H1 (cell line): ENCODE measurements at regions not wholly inside any gene's neighbourhood (a gene's known extent, or its start where the extent isn't known, plus 50 kb on each side); places are given as distances from the start of the nearest gene placed in this dataset.

Experiments
- CTCF ChIA-PET: fragments of 300-600 bp; sonication (Branson Sonifier 250); formaldehyde crosslinking; loops from one replicate; lab custom pipeline; 2021; ENCODE audit not compliant: partially characterized antibody; lab: Charles Lee
- POLR2A ChIA-PET: fragments of 300-600 bp; sonication (Branson Sonifier 250); formaldehyde crosslinking; loops from one replicate; lab custom pipeline; 2021; ENCODE audit warnings: inconsistent platforms; ENCODE audit not compliant: partially characterized antibody; lab: Charles Lee
- DNase-seq, 2 experiments: peaks; one replicate each; pipeline versions ENCODE4 v3.0.0 to v3.0.0-alpha.2; 2010 to 2022; ENCODE audit warnings: low spot score in 2 of 2, low read depth in 1 of 2, mixed read lengths in 1 of 2
- FAIRE-seq: peaks from 2 replicates; lab custom pipeline; 2011; peaks lifted over from hg19 to GRCh38; lab: Jason Lieb, UNC
- H2AFZ ChIP-seq: 2 replicates; pipeline ENCODE4 v1.8.1; 2012; ENCODE audit warnings: low read length, inconsistent platforms
- H2AK5ac ChIP-seq: 2 replicates; pipeline ENCODE4 v1.6.1; 2013; ENCODE audit warnings: low read depth, low read length
- H2BK120ac ChIP-seq: replicated peaks from 2 replicates; pipeline ENCODE3; 2013; ENCODE audit warnings: low read depth, low read length, inconsistent platforms
- H2BK12ac ChIP-seq: 2 replicates; pipeline ENCODE4 v1.6.1; 2013; ENCODE audit warnings: low read depth, low read length
- H2BK15ac ChIP-seq: 2 replicates; pipeline ENCODE4 v1.6.1; 2013; ENCODE audit warnings: low read length
- H2BK20ac ChIP-seq: 2 replicates; pipeline ENCODE4 v1.6.1; 2013; ENCODE audit warnings: low read length
- H2BK5ac ChIP-seq: 2 replicates; pipeline ENCODE4 v1.6.1; 2013; ENCODE audit warnings: low read depth, low read length
- H3K14ac ChIP-seq: 2 replicates; pipeline ENCODE4 v1.6.1; 2013; ENCODE audit warnings: inconsistent platforms; ENCODE audit not compliant: insufficient read length
- H3K18ac ChIP-seq: 2 replicates; pipeline ENCODE4 v1.6.1; 2013; ENCODE audit warnings: low read length; ENCODE audit errors: extremely low read depth
- H3K23ac ChIP-seq: 2 replicates; pipeline ENCODE4 v1.6.1; 2013; ENCODE audit warnings: inconsistent platforms; ENCODE audit not compliant: insufficient read length
- H3K23me2 ChIP-seq: 2 replicates; pipeline ENCODE4 v1.6.1; 2013; ENCODE audit warnings: low read depth, low read length
- H3K27ac ChIP-seq: 2 replicates; pipeline ENCODE4 v1.6.1; 2011; ENCODE audit warnings: low read depth, low read length, inconsistent platforms
- H3K27me3 ChIP-seq, 4 experiments: replicated peaks in 1 of 4; 1 replicate in 1 of 4; 2 replicates in 3 of 4; pipeline versions ENCODE4 v1.6.1 to v1.8.1; 2011 to 2013; ENCODE audit warnings: low read length in 3 of 4, mild to moderate bottlenecking in 3 of 4, inconsistent platforms in 2 of 4, mixed read lengths in 2 of 4, moderate library complexity in 1 of 4; ENCODE audit not compliant: control insufficient read depth in 3 of 4, insufficient read depth in 3 of 4; ENCODE audit errors: extremely low read depth in 1 of 4
- H3K36me3 ChIP-seq, 4 experiments: 2 replicates each; pipeline versions ENCODE4 v1.6.1 to v1.8.1; 2011 to 2013; ENCODE audit warnings: mild to moderate bottlenecking in 4 of 4, low read length in 3 of 4, moderate library complexity in 2 of 4, control low read depth in 1 of 4, inconsistent platforms in 1 of 4; ENCODE audit not compliant: insufficient read depth in 4 of 4, control insufficient read depth in 2 of 4
- H3K4ac ChIP-seq: replicated peaks from 2 replicates; pipeline ENCODE3; 2013; ENCODE audit warnings: low read length, low read depth, mixed read lengths, inconsistent platforms; ENCODE audit not compliant: insufficient read length
- H3K4me1 ChIP-seq, 4 experiments: replicated peaks in 1 of 4; 1 replicate in 1 of 4; 2 replicates in 3 of 4; pipeline versions ENCODE4 v1.6.1 to v1.8.1; 2011 to 2013; ENCODE audit warnings: low read length in 3 of 4, inconsistent platforms in 2 of 4, mixed read lengths in 1 of 4; ENCODE audit not compliant: insufficient read depth in 4 of 4, control insufficient read depth in 3 of 4
- H3K4me2 ChIP-seq, 2 experiments: 2 replicates each; pipeline versions ENCODE4 v1.6.1 to v1.8.1; 2011 to 2013; ENCODE audit warnings: low read depth in 2 of 2, low read length in 2 of 2, control low read depth in 1 of 2, inconsistent platforms in 1 of 2, mild to moderate bottlenecking in 1 of 2; ENCODE audit not compliant: insufficient read depth in 1 of 2
- H3K4me3 ChIP-seq, 4 experiments: fragments of 200-600, 300-600 bp in 1 of 4; sonication (generic), shearing (Covaris generic), sonication (Bioruptor Twin) in 1 of 4; 2 replicates each; pipeline versions ENCODE4 v1.5.1 to v1.8.1; 2011 to 2016; ENCODE audit warnings: low read length in 4 of 4, low read depth in 3 of 4, control low read depth in 2 of 4, inconsistent platforms in 2 of 4, mild to moderate bottlenecking in 2 of 4, mixed read lengths in 1 of 4, moderate library complexity in 1 of 4; ENCODE audit not compliant: insufficient read depth in 2 of 4; ENCODE audit errors: extremely low read depth in 1 of 4
- H3K56ac ChIP-seq: replicated peaks from 2 replicates; pipeline ENCODE3; 2013; ENCODE audit warnings: low read depth, mild to moderate bottlenecking, mixed read lengths, low read length, inconsistent platforms; ENCODE audit not compliant: insufficient read length
- H3K79me1 ChIP-seq: 2 replicates; pipeline ENCODE4 v1.6.1; 2013; ENCODE audit warnings: low read depth, low read length, control low read depth
- H3K79me2 ChIP-seq, 2 experiments: 2 replicates each; pipeline versions ENCODE4 v1.6.1 to v1.8.1; 2012 to 2013; ENCODE audit warnings: low read length in 2 of 2, mild to moderate bottlenecking in 2 of 2, inconsistent platforms in 1 of 2; ENCODE audit not compliant: insufficient read depth in 2 of 2, control insufficient read depth in 1 of 2
- H3K9ac ChIP-seq, 4 experiments: replicated peaks in 1 of 4; 1 replicate in 1 of 4; 2 replicates in 3 of 4; pipeline versions ENCODE4 v1.6.1 to v1.8.1; 2011 to 2013; ENCODE audit warnings: low read depth in 3 of 4, low read length in 3 of 4, control low read depth in 2 of 4, mild to moderate bottlenecking in 2 of 4, moderate library complexity in 2 of 4, inconsistent platforms in 1 of 4; ENCODE audit errors: extremely low read depth in 1 of 4
- H3K9me3 ChIP-seq, 2 experiments: 2 replicates each; pipeline versions ENCODE4 v1.6.1 to v1.8.1; 2012 to 2013; ENCODE audit warnings: mild to moderate bottlenecking in 2 of 2, moderate library complexity in 2 of 2, control low read depth in 1 of 2, inconsistent platforms in 1 of 2, low read depth in 1 of 2, low read length in 1 of 2, mixed read lengths in 1 of 2; ENCODE audit not compliant: insufficient read depth in 2 of 2
- H4K20me1 ChIP-seq, 2 experiments: replicated peaks in 1 of 2; 2 replicates each; pipeline versions ENCODE3 to v1.8.1; 2011 to 2013; ENCODE audit warnings: inconsistent platforms in 2 of 2, low read length in 2 of 2, mild to moderate bottlenecking in 1 of 2; ENCODE audit not compliant: insufficient read depth in 2 of 2, control insufficient read depth in 1 of 2
- H4K5ac ChIP-seq: 2 replicates; pipeline ENCODE4 v1.6.1; 2013; ENCODE audit warnings: low read length, low read depth, mixed read lengths, inconsistent platforms; ENCODE audit not compliant: insufficient read length
- H4K8ac ChIP-seq: 2 replicates; pipeline ENCODE4 v1.8.0; 2013; ENCODE audit warnings: mild to moderate bottlenecking, moderate library complexity, low read length, inconsistent platforms; ENCODE audit not compliant: insufficient read depth; ENCODE audit errors: extremely low read depth
- H4K91ac ChIP-seq: replicated peaks from 2 replicates; pipeline ENCODE3; 2013; ENCODE audit warnings: low read length, mixed read lengths, inconsistent platforms; ENCODE audit not compliant: insufficient read length
- CBX8 ChIP-seq: fragments of 300-800, 300-1000 bp; sonication (generic); IDR thresholded peaks from 2 replicates; pipeline ENCODE4 v1.7.1; 2016; ENCODE audit warnings: low read depth, low read length, borderline replicate concordance
- CTCF ChIP-seq, 3 experiments: IDR thresholded peaks; 1 replicate in 2 of 3; 2 replicates in 1 of 3; pipeline versions ENCODE4 v1.5.1 to v1.6.1; 2011; ENCODE audit warnings: low read length in 3 of 3, mild to moderate bottlenecking in 3 of 3, inconsistent platforms in 2 of 3, low read depth in 1 of 3, moderate library complexity in 1 of 3; ENCODE audit not compliant: insufficient read depth in 1 of 3; ENCODE audit errors: control extremely low read depth in 1 of 3
- HDAC6 ChIP-seq: IDR thresholded peaks from one replicate; pipeline ENCODE4 v1.7.1; 2012; ENCODE audit warnings: low read depth, mild to moderate bottlenecking, inconsistent platforms, low read length, moderate library complexity
- JUND ChIP-seq: IDR thresholded peaks from 2 replicates; pipeline ENCODE4 v1.6.1; 2011; ENCODE audit warnings: mild to moderate bottlenecking, improper control_type of control experiment, low read length
- KDM1A ChIP-seq: fragments of 200-600, 300-600 bp; sonication (generic); IDR thresholded peaks from 2 replicates; pipeline ENCODE4 v1.7.1; 2016; ENCODE audit warnings: mild to moderate bottlenecking, low read length, borderline replicate concordance
- RNF2 ChIP-seq: fragments of 200-900, 300-1000 bp; sonication (generic); IDR thresholded peaks from 2 replicates; pipeline ENCODE4 v1.7.1; 2016; ENCODE audit warnings: borderline replicate concordance, low read depth, mild to moderate bottlenecking, antibody characterized with exemption, low read length; ENCODE audit not compliant: poor library complexity, severe bottlenecking; ENCODE audit errors: missing control alignments
- WGBS, 2 experiments: shearing (Covaris generic) in 1 of 2; methylation state at CpG; one replicate each; pipeline versions ENCODE4 v1.1.6 to v1.1.7; 2013 to 2015; ENCODE audit warnings: low lambda C conversion rate in 2 of 2, mixed read lengths in 2 of 2, inconsistent platforms in 1 of 2, low coverage in 1 of 2, missing lambda C conversion rate in 1 of 2; ENCODE audit not compliant: insufficient replicate concordance in 2 of 2, insufficient coverage in 1 of 2, insufficient read length in 1 of 2; ENCODE audit errors: extremely low coverage in 1 of 2, missing lambda C conversion rate in 1 of 2; 5-methylcytosine and 5-hydroxymethylcytosine counted together

- Histone ChIP-seq H3K27ac (no peak overlapping the region), H3K36me3 (no peaks in the 10 kb centered on the region), H4K5ac (no peak overlapping the region), H3K23ac (no peak overlapping the region), H3K27me3 (no peaks in the 10 kb centered on the region; a peak in 1 of 7 replicates), H2BK15ac (no peak overlapping the region), H2AK5ac (no peak overlapping the region), H2AFZ (no peak overlapping the region), H3K56ac (no peak overlapping the region), H3K79me2 (no peaks in the 10 kb centered on the region), H2BK5ac (no peak overlapping the region), H4K20me1 (no peaks in the 10 kb centered on the region), H2BK20ac (no peak overlapping the region), H3K4me2 (no peak overlapping the region), H3K14ac (no peak overlapping the region), H4K8ac (no peak overlapping the region), H3K79me1 (no peaks in the 10 kb centered on the region), H2BK12ac (no peak overlapping the region), H3K23me2 (no peaks in the 10 kb centered on the region; the same call in 1 of the 2 replicates), H3K4me3 (no peak overlapping the region), H3K4me1 (no peaks in the 10 kb centered on the region), H3K9ac (no peak overlapping the region), H3K18ac (no peak overlapping the region), H3K4ac (no peak overlapping the region), H4K91ac (no peak overlapping the region), H2BK120ac (no peak overlapping the region), H3K9me3 (no peaks in the 10 kb centered on the region)
- WGBS, 2 experiments = 86% methylated on average over 6 of the region's 6 CpGs; no CpG with 5 or more reads in 1 of the 2 experiments
- DNase-seq (peak in 1 of 2 experiments; percentile 23), FAIRE-seq (no peak)
- POLR2A ChIA-PET = no interaction called here
- CTCF ChIA-PET = no interaction called here
- TF ChIP-seq HDAC6 (no peak), CTCF (IDR thresholded peaks at IDR 0.05; ENCODE audit: control extremely low read depth in 1 of 3, insufficient read depth in 1 of 3, low read depth in 1 of 3, low read length in 3 of 3) (no peak), CBX8 (no peak), KDM1A (no peak), RNF2 (no peak), JUND (no peak)
Measured at GRCh38 chr11:69216647-69217051, 60.9 kb downstream of the SMIM38 start.
